OCI-LY3 (cell line): ENCODE measurements at regions not wholly inside any gene's neighbourhood (a gene's known extent, or its start where the extent isn't known, plus 50 kb on each side); places are given as distances from the start of the nearest gene placed in this dataset.

Experiments
- H2AFZ ChIP-seq: fragments of 200-600, 300-600 bp; shearing (Covaris generic); 2 replicates; pipeline ENCODE4 v1.6.0; 2014; ENCODE audit warnings: antibody characterized with exemption, low read depth, low read length
- H3K27ac ChIP-seq: fragments of 200-600, 300-600 bp; sonication (generic); 2 replicates; pipeline ENCODE4 v1.5.1; 2014; ENCODE audit warnings: mild to moderate bottlenecking, low read length, moderate library complexity, mixed read lengths
- H3K27me3 ChIP-seq: fragments of 200-600, 300-600 bp; sonication (generic); 2 replicates; pipeline ENCODE4 v1.6.1; 2014; ENCODE audit warnings: low read depth, low read length, mixed read lengths
- H3K36me3 ChIP-seq: fragments of 200-600, 300-600 bp; sonication (generic); replicated peaks from 2 replicates; pipeline ENCODE3; 2014; ENCODE audit warnings: low read depth, low read length, mixed read lengths
- H3K4me1 ChIP-seq: fragments of 300-600, 200-600 bp; sonication (generic); 2 replicates; pipeline ENCODE4 v1.6.1; 2014; ENCODE audit warnings: low read length, mixed read lengths
- H3K4me2 ChIP-seq: fragments of 200-600, 300-600 bp; sonication (generic); 2 replicates; pipeline ENCODE4 v1.6.1; 2014; ENCODE audit warnings: low read length, mixed read lengths
- H3K4me3 ChIP-seq: fragments of 300-600, 200-600 bp; sonication (generic); 2 replicates; pipeline ENCODE4 v1.5.1; 2014; ENCODE audit warnings: antibody characterized with exemption, mild to moderate bottlenecking, low read length, moderate library complexity
- H3K79me2 ChIP-seq: fragments of 300-600, 200-600 bp; shearing (Covaris generic); 2 replicates; pipeline ENCODE4 v1.6.1; 2014; ENCODE audit warnings: mild to moderate bottlenecking, low read length, mixed read lengths
- H3K9ac ChIP-seq: fragments of 300-600, 200-600 bp; shearing (Covaris generic); 2 replicates; pipeline ENCODE4 v1.6.0; 2014; ENCODE audit warnings: mild to moderate bottlenecking, low read length, moderate library complexity
- H3K9me3 ChIP-seq: fragments of 200-600, 300-600 bp; shearing (Covaris generic); 2 replicates; pipeline ENCODE4 v1.6.1; 2014; ENCODE audit warnings: low read length, mixed read lengths; ENCODE audit not compliant: insufficient read depth
- H4K20me1 ChIP-seq: fragments of 200-600, 300-600 bp; sonication (generic); 2 replicates; pipeline ENCODE4 v1.6.1; 2016; ENCODE audit warnings: low read length, mixed read lengths; ENCODE audit not compliant: insufficient read depth
- CTCF ChIP-seq: fragments of 200-600, 300-600 bp; sonication (generic); IDR thresholded peaks from 2 replicates; pipeline ENCODE4 v1.5.1; 2014; ENCODE audit warnings: antibody characterized with exemption, low read length, low read depth
- EZH2phosphoT487 ChIP-seq: fragments of 200-600 bp; shearing (Covaris generic); IDR thresholded peaks from 2 replicates; pipeline ENCODE4 v1.6.1; 2018; ENCODE audit warnings: antibody characterized with exemption, mixed run types, low read depth

- Histone ChIP-seq H3K27ac (no peak overlapping the region), H3K9me3 (no peaks in the 10 kb centered on the region), H3K9ac (no peak overlapping the region), H3K4me2 (no peak overlapping the region), H3K4me1 (no peaks in the 10 kb centered on the region), H3K27me3 (no peaks in the 10 kb centered on the region), H3K36me3 (no peaks in the 10 kb centered on the region), H3K79me2 (no peaks in the 10 kb centered on the region), H3K4me3 (no peak overlapping the region), H2AFZ (no peak overlapping the region), H4K20me1 (no peaks in the 10 kb centered on the region)
- no peak for TF ChIP-seq CTCF
- no peak for TF ChIP-seq EZH2phosphoT487
These were observed 852.2 kb upstream of the CITED2 start for GRCh38 chr6:140226637-140227036.

- Histone ChIP-seq H3K27ac (no peak overlapping the region), H3K4me1 (no peaks in the 10 kb centered on the region), H3K9ac (no peak overlapping the region), H3K4me2 (no peak overlapping the region), H3K27me3 (no peaks in the 10 kb centered on the region), H3K4me3 (no peak overlapping the region), H3K36me3 (no peaks in the 10 kb centered on the region), H3K79me2 (no peaks in the 10 kb centered on the region), H4K20me1 (no peaks in the 10 kb centered on the region), H3K9me3 (no peaks in the 10 kb centered on the region), H2AFZ (no peak overlapping the region)
- TF ChIP-seq EZH2phosphoT487, result no peak
- TF ChIP-seq CTCF, result no peak
These were observed 851.4 kb upstream of the CITED2 start for GRCh38 chr6:140225701-140226436.

GRCh38 chr6:140217283-140217682, 842.8 kb upstream of the CITED2 start:
- Histone ChIP-seq H3K27me3 (no peaks in the 10 kb centered on the region), H3K27ac (no peak overlapping the region), H3K79me2 (no peaks in the 10 kb centered on the region), H3K4me3 (no peak overlapping the region), H3K36me3 (no peaks in the 10 kb centered on the region), H3K9ac (no peak overlapping the region), H3K4me2 (no peak overlapping the region), H4K20me1 (no peaks in the 10 kb centered on the region), H3K9me3 (0 out of 2 replicates have a peak, but pooled peaks cover 5% of the 10 kb centered on the region), H2AFZ (no peak overlapping the region), H3K4me1 (no peaks in the 10 kb centered on the region)
- TF ChIP-seq EZH2phosphoT487, result no peak

- no peaks in the 10 kb centered on the region for H3K4me1 ChIP-seq
- H3K27ac ChIP-seq, result no peak overlapping the region
- H2AFZ ChIP-seq, result no peak overlapping the region
- H3K4me2 ChIP-seq, result no peak overlapping the region
- H4K20me1 ChIP-seq, result no peaks in the 10 kb centered on the region
- no peaks in the 10 kb centered on the region for H3K27me3 ChIP-seq
- H3K79me2 ChIP-seq, result no peaks in the 10 kb centered on the region
- H3K4me3 ChIP-seq, result no peak overlapping the region
- TF ChIP-seq EZH2phosphoT487 (no peak), CTCF (no peak)
- H3K9ac ChIP-seq, result no peak overlapping the region
- H3K9me3 ChIP-seq, result no peaks in the 10 kb centered on the region
- no peaks in the 10 kb centered on the region for H3K36me3 ChIP-seq
These were observed 835.3 kb upstream of the CITED2 start for GRCh38 chr6:140209775-140210174.
